ENCODE measurements at regions not wholly inside any gene's neighbourhood (a gene's known extent, or its start where the extent isn't known, plus 50 kb on each side); places are given as distances from the start of the nearest gene placed in this dataset.

GRCh38 chr14:71491931-71492330 is 440.3 kb upstream of the RGS6 start:
- TF ChIP-seq, protein P1, sequence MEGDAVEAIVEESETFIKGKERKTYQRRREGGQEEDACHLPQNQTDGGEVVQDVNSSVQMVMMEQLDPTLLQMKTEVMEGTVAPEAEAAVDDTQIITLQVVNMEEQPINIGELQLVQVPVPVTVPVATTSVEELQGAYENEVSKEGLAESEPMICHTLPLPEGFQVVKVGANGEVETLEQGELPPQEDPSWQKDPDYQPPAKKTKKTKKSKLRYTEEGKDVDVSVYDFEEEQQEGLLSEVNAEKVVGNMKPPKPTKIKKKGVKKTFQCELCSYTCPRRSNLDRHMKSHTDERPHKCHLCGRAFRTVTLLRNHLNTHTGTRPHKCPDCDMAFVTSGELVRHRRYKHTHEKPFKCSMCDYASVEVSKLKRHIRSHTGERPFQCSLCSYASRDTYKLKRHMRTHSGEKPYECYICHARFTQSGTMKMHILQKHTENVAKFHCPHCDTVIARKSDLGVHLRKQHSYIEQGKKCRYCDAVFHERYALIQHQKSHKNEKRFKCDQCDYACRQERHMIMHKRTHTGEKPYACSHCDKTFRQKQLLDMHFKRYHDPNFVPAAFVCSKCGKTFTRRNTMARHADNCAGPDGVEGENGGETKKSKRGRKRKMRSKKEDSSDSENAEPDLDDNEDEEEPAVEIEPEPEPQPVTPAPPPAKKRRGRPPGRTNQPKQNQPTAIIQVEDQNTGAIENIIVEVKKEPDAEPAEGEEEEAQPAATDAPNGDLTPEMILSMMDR (IDR thresholded peaks at IDR 0.05; ENCODE audit: insufficient read depth, low read depth, low read length), result no peak
- no peak for TF ChIP-seq EZH2 (IDR thresholded peaks at IDR 0.05; ENCODE audit: insufficient read depth, low read length)
